GM06990 (cell line): ENCODE measurements at regions not wholly inside any gene's neighbourhood (a gene's known extent, or its start where the extent isn't known, plus 50 kb on each side); places are given as distances from the start of the nearest gene placed in this dataset.
"Not testable (repeated sequence)": the region's sequence is repeated elsewhere in the genome, so short reads cannot be mapped to it uniquely, and the experiment has no call there.

Experiments
- DNase-seq: peaks from one replicate; pipeline ENCODE4 v3.0.0-alpha.2; 2011; ENCODE audit not compliant: insufficient read length; ENCODE audit errors: extremely low read depth
- H3K27me3 ChIP-seq: replicated peaks from 2 replicates; pipeline ENCODE4 v1.6.0; 2011; ENCODE audit warnings: low read length; ENCODE audit not compliant: control insufficient read depth, insufficient read depth
- H3K36me3 ChIP-seq: 2 replicates; pipeline ENCODE4 v1.5.1; 2011; ENCODE audit warnings: low read length; ENCODE audit not compliant: control insufficient read depth, insufficient read depth
- H3K4me3 ChIP-seq: replicated peaks from 2 replicates; pipeline ENCODE4 v1.5.1; 2011; ENCODE audit warnings: low read depth, mild to moderate bottlenecking, control low read depth, low read length
- TF ChIP-seq, protein P1 (sequence below): IDR thresholded peaks from 2 replicates; pipeline ENCODE4 v1.5.1; 2011; ENCODE audit warnings: low read length, control low read depth, mild to moderate bottlenecking, inconsistent platforms; ENCODE audit not compliant: insufficient read depth, poor library complexity, severe bottlenecking

DNA sequence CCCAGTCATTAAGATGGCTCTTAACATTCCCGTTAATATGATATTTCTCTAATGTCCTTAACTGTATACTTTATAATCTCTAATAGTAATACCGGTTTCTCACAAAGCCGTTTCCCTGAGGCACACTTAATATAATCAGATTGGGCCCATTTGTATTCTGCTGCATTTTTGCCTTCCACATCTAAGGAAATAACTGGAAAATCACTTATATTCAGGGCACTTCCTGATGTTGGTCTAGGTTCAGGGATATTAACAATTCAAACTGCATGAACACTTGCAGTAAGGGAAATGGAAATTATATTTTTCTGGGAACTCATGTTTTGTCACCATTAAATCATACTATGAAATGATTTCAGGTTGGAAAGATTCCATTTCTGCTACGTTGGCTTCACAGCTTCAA, 119.8 kb downstream of the TPR start:
- Histone ChIP-seq H3K4me3 (no peak overlapping the region), H3K36me3 (no peaks in the 10 kb centered on the region), H3K27me3 (no peaks in the 10 kb centered on the region)
- no peak for DNase-seq
- TF ChIP-seq, protein P1, sequence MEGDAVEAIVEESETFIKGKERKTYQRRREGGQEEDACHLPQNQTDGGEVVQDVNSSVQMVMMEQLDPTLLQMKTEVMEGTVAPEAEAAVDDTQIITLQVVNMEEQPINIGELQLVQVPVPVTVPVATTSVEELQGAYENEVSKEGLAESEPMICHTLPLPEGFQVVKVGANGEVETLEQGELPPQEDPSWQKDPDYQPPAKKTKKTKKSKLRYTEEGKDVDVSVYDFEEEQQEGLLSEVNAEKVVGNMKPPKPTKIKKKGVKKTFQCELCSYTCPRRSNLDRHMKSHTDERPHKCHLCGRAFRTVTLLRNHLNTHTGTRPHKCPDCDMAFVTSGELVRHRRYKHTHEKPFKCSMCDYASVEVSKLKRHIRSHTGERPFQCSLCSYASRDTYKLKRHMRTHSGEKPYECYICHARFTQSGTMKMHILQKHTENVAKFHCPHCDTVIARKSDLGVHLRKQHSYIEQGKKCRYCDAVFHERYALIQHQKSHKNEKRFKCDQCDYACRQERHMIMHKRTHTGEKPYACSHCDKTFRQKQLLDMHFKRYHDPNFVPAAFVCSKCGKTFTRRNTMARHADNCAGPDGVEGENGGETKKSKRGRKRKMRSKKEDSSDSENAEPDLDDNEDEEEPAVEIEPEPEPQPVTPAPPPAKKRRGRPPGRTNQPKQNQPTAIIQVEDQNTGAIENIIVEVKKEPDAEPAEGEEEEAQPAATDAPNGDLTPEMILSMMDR = no peak

DNA sequence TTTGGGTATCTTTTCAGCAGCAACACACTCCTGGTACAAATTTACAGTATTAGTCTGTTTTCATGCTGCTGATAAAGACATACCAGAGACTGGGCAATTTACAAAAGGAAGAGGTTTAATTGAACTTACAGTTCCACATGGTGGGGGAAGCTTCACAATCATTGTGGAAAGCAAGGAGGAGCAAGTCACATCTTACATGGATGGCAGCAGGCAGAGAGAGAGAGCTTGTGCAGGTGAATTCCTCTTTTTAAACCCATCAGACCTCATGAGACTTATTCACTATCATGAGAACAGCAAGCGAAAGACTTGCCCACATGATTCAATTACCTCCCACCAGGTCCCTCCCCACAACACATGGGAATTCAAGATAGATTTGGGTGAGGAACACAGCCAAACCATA, 124.5 kb downstream of the TPR start:
- Histone ChIP-seq H3K27me3 (no peaks in the 10 kb centered on the region), H3K36me3 (no peaks in the 10 kb centered on the region), H3K4me3 (no peak overlapping the region)
- no peak for DNase-seq
- TF ChIP-seq, protein P1 = no peak

DNA sequence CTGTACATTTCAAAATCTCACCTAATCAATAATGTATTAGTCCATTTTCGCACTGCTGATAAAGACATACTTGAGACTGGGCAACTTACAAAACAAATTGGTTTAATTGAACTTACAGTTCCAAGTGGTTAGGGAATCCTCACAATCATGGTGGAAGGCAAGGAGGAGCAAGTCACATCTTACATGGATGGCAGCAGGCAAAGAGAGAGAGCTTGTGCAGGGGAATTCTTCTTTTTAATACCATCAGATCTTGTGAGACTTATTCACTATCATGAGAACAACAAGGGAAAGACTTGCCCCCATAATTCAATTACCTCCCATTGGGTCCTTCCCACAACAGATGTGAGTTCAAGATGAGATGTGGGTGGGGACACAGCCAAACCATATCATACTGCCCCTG, 126.4 kb downstream of the TPR start:
- DNase-seq, H3K27me3 ChIP-seq, H3K4me3 ChIP-seq, H3K36me3 ChIP-seq: not testable (repeated sequence)

DNA sequence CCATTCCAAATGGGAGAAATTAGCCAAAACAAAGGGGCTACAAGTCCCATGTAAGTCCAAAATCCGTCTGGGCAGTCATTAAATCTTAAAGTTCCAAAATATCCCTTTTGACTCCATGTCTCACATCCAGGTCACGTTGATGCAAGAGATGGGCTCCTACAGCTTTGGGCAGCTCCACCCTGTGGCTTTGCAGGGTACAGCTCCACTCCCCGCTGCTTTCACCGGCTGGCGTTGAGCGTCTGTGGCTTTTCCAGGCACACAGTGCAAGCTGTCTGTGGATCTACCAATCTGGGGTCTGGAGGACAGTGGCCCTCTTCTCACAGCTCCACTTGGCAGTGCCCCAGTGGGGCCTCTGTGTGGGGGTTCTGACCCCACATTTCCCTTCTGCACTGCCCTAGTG, 130.2 kb downstream of the TPR start:
- DNase-seq = no peak
- no peak overlapping the region for H3K4me3 ChIP-seq
- TF ChIP-seq, protein P1 = peak; percentile 26
- no peaks in the 10 kb centered on the region for H3K36me3 ChIP-seq
- no peaks in the 10 kb centered on the region for H3K27me3 ChIP-seq
